C4-2B (cell line): ENCODE measurements at regions not wholly inside any gene's neighbourhood (a gene's known extent, or its start where the extent isn't known, plus 50 kb on each side); places are given as distances from the start of the nearest gene placed in this dataset.
"Not testable (repeated sequence)": the region's sequence is repeated elsewhere in the genome, so short reads cannot be mapped to it uniquely, and the experiment has no call there.

Experiments used
- CTCF ChIP-seq: fragments of 450-650 bp; conservative IDR thresholded peaks from 2 replicates; pipeline ENCODE4 v1.5.1; 2017; ENCODE audit warnings: mild to moderate bottlenecking
- ZFX ChIP-seq: fragments of 450-650 bp; IDR thresholded peaks from 2 replicates; pipeline ENCODE4 v1.6.1; 2017

GRCh38 chr2:154576699-154577098, 121.8 kb upstream of the KCNJ3 start:
- TF ChIP-seq CTCF, ZFX: not testable (repeated sequence)
